HL-60 (cell line): ENCODE measurements at regions not wholly inside any gene's neighbourhood (a gene's known extent, or its start where the extent isn't known, plus 50 kb on each side); places are given as distances from the start of the nearest gene placed in this dataset.

ENCODE experiments used
- DNase-seq, 2 experiments: peaks; one replicate each; pipeline ENCODE4 v3.0.0-alpha.2; 2010 to 2020; ENCODE audit warnings: low read depth in 1 of 2, low spot score in 1 of 2
- H3K27ac ChIP-seq: fragments of 250-450 bp; sonication (Bioruptor Pico); replicated peaks from 2 replicates; pipeline ENCODE4 v1.5.1; 2020; ENCODE audit warnings: mild to moderate bottlenecking, moderate library complexity
- H3K27me3 ChIP-seq: fragments of 250-450 bp; sonication (Bioruptor Pico); 2 replicates; pipeline ENCODE4 v1.5.1; 2021; ENCODE audit warnings: mild to moderate bottlenecking, moderate library complexity; ENCODE audit not compliant: insufficient read depth, poor library complexity, severe bottlenecking
- H3K4me3 ChIP-seq: replicated peaks from 2 replicates; pipeline ENCODE4 v1.5.1; 2011; ENCODE audit warnings: mild to moderate bottlenecking, control low read depth, low read length; ENCODE audit not compliant: insufficient read depth
- CTCF ChIP-seq: IDR thresholded peaks from one replicate; pipeline ENCODE4 v1.5.1; 2011; ENCODE audit warnings: low read length, control low read depth, inconsistent platforms; ENCODE audit not compliant: insufficient read depth
- GABPA ChIP-seq: IDR thresholded peaks from 2 replicates; pipeline ENCODE4 v1.6.1; 2012; ENCODE audit warnings: low read depth
- POLR2AphosphoS5 ChIP-seq: IDR thresholded peaks from 2 replicates; pipeline ENCODE4 v1.6.1; 2012; ENCODE audit warnings: low read depth
- SPI1 ChIP-seq: IDR thresholded peaks from 2 replicates; pipeline ENCODE4 v1.6.1; 2012; ENCODE audit warnings: low read depth, mild to moderate bottlenecking, borderline replicate concordance
- TF ChIP-seq, protein P1 (sequence below): IDR thresholded peaks from 2 replicates; pipeline ENCODE4 v1.6.1; 2012; ENCODE audit warnings: low read depth; ENCODE audit not compliant: insufficient replicate concordance

DNA sequence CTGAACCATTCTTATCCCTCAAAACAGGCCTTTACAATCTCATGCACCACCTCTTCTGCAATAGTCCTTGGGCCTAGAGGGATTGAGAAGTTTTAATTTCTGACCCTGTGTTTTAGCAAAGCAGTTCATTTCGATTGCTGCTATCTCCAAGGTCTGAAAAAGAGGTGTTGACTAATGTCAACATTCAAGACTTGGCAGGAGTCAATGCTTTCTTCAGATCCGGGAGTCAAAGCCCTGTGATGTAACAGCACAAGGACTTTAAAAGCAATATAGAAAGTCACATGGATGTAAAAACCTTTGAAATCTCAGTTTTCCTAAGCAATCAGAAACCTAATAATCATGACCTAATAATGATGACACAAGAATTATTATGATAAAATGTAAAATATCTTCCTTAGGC, 133.8 kb downstream of the ADAM29 start:
- Histone ChIP-seq H3K27me3 (no peaks in the 10 kb centered on the region), H3K27ac (no peak overlapping the region), H3K4me3 (no peak overlapping the region)
- no peak for DNase-seq
- TF ChIP-seq, protein P1, sequence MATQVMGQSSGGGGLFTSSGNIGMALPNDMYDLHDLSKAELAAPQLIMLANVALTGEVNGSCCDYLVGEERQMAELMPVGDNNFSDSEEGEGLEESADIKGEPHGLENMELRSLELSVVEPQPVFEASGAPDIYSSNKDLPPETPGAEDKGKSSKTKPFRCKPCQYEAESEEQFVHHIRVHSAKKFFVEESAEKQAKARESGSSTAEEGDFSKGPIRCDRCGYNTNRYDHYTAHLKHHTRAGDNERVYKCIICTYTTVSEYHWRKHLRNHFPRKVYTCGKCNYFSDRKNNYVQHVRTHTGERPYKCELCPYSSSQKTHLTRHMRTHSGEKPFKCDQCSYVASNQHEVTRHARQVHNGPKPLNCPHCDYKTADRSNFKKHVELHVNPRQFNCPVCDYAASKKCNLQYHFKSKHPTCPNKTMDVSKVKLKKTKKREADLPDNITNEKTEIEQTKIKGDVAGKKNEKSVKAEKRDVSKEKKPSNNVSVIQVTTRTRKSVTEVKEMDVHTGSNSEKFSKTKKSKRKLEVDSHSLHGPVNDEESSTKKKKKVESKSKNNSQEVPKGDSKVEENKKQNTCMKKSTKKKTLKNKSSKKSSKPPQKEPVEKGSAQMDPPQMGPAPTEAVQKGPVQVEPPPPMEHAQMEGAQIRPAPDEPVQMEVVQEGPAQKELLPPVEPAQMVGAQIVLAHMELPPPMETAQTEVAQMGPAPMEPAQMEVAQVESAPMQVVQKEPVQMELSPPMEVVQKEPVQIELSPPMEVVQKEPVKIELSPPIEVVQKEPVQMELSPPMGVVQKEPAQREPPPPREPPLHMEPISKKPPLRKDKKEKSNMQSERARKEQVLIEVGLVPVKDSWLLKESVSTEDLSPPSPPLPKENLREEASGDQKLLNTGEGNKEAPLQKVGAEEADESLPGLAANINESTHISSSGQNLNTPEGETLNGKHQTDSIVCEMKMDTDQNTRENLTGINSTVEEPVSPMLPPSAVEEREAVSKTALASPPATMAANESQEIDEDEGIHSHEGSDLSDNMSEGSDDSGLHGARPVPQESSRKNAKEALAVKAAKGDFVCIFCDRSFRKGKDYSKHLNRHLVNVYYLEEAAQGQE: no peak
- no peak for TF ChIP-seq CTCF

- TF ChIP-seq POLR2AphosphoS5 (no peak), GABPA (no peak), SPI1 (no peak), CTCF (no peak)
- TF ChIP-seq, protein P1: no peak
- no peak overlapping the region for H3K4me3 ChIP-seq
- no peaks in the 10 kb centered on the region for H3K27me3 ChIP-seq
- H3K27ac ChIP-seq: no peak overlapping the region
- DNase-seq: no peak
These were observed 136.8 kb downstream of the ADAM29 start for GRCh38 chr4:175054980-175055379.

- no peak overlapping the region for H3K4me3 ChIP-seq
- TF ChIP-seq POLR2AphosphoS5 (no peak), SPI1 (no peak), CTCF (no peak), GABPA (no peak)
- TF ChIP-seq, protein P1: no peak
- no peak overlapping the region for H3K27ac ChIP-seq
- DNase-seq: no peak
- no peaks in the 10 kb centered on the region for H3K27me3 ChIP-seq
These were observed 144.0 kb downstream of the ADAM29 start for GRCh38 chr4:175062183-175062592.
